ENCODE measurements at regions not wholly inside any gene's neighbourhood (a gene's known extent, or its start where the extent isn't known, plus 50 kb on each side); places are given as distances from the start of the nearest gene placed in this dataset.

DNA sequence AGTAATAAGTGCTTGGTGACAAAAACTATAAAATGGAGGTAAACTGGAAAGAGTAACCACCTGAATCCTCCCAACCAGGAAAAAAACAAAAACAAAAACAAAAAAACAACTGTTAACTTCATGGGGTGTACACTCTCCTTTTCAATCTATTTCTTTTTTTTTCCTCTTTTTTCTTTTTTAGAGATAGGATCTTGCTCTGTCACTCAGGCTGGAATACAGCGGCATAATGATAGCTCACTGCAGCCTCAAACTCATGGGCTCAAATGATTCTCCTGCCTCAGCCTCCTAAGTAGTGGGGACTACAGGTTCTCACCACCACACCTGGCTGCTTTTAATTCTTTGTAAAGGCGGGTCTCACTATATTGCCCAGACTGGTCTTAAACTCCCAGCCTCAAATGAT is 76.8 kb downstream of the PHLDA1 start:
- TF ChIP-seq, protein P1, sequence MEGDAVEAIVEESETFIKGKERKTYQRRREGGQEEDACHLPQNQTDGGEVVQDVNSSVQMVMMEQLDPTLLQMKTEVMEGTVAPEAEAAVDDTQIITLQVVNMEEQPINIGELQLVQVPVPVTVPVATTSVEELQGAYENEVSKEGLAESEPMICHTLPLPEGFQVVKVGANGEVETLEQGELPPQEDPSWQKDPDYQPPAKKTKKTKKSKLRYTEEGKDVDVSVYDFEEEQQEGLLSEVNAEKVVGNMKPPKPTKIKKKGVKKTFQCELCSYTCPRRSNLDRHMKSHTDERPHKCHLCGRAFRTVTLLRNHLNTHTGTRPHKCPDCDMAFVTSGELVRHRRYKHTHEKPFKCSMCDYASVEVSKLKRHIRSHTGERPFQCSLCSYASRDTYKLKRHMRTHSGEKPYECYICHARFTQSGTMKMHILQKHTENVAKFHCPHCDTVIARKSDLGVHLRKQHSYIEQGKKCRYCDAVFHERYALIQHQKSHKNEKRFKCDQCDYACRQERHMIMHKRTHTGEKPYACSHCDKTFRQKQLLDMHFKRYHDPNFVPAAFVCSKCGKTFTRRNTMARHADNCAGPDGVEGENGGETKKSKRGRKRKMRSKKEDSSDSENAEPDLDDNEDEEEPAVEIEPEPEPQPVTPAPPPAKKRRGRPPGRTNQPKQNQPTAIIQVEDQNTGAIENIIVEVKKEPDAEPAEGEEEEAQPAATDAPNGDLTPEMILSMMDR (IDR thresholded peaks at IDR 0.05): no peak
- no peak for TF ChIP-seq POLR2A (IDR thresholded peaks at IDR 0.05)
- no peak for TF ChIP-seq POLR2AphosphoS5 (IDR thresholded peaks at IDR 0.05; ENCODE audit: insufficient read depth in 1 of 2, low read depth in 1 of 2)

Measured in vagina (tissue), 2 donors.